ENCODE measurements at regions not wholly inside any gene's neighbourhood (a gene's known extent, or its start where the extent isn't known, plus 50 kb on each side); places are given as distances from the start of the nearest gene placed in this dataset.

DNA sequence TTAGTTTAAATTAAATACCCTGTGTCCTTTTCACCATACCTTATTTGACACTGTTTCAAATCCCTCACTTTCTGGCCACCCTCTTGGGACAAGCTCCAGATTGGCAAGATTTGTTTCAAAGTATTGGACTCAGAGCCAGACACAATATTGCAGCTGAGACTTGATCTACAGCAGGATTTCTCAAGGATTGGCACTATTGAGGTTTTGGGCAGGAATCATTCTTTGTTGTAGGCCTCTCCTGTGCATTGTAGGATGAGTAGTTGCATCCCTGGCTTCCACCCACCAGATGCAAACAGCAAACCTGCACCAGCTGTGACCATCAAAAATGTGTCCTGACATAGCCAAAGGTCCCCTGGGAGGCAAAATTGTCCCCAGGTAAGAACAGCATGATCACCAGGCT is 181.2 kb downstream of the CHD9NB start:
- TF ChIP-seq ZNF174 (tag by site-specific recombination; IDR thresholded peaks at IDR 0.05) (no peak), ZNF221 (tag by site-specific recombination; IDR thresholded peaks at IDR 0.05; ENCODE audit: borderline replicate concordance) (no peak), SP7 (tag by site-specific recombination; IDR thresholded peaks at IDR 0.05) (no peak), ZNF585B (tag by site-specific recombination; IDR thresholded peaks at IDR 0.05) (no peak), ZNF366 (tag by site-specific recombination; conservative IDR thresholded peaks at IDR 0.05) (no peak), ZNF155 (tag by site-specific recombination; IDR thresholded peaks at IDR 0.05) (no peak), ZNF621 (tag by site-specific recombination; IDR thresholded peaks at IDR 0.05) (no peak), ZBTB21 (tag by site-specific recombination; IDR thresholded peaks at IDR 0.05) (no peak)
- TF ChIP-seq, protein P1, sequence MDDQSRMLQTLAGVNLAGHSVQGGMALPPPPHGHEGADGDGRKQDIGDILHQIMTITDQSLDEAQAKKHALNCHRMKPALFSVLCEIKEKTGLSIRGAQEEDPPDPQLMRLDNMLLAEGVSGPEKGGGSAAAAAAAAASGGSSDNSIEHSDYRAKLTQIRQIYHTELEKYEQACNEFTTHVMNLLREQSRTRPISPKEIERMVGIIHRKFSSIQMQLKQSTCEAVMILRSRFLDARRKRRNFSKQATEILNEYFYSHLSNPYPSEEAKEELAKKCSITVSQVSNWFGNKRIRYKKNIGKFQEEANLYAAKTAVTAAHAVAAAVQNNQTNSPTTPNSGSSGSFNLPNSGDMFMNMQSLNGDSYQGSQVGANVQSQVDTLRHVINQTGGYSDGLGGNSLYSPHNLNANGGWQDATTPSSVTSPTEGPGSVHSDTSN (CRISPR knock-in tag; IDR thresholded peaks at IDR 0.05) = no peak
- TF ChIP-seq, protein P2, sequence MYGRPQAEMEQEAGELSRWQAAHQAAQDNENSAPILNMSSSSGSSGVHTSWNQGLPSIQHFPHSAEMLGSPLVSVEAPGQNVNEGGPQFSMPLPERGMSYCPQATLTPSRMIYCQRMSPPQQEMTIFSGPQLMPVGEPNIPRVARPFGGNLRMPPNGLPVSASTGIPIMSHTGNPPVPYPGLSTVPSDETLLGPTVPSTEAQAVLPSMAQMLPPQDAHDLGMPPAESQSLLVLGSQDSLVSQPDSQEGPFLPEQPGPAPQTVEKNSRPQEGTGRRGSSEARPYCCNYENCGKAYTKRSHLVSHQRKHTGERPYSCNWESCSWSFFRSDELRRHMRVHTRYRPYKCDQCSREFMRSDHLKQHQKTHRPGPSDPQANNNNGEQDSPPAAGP (tag by site-specific recombination; IDR thresholded peaks at IDR 0.05) = no peak
- TF ChIP-seq, protein P3, sequence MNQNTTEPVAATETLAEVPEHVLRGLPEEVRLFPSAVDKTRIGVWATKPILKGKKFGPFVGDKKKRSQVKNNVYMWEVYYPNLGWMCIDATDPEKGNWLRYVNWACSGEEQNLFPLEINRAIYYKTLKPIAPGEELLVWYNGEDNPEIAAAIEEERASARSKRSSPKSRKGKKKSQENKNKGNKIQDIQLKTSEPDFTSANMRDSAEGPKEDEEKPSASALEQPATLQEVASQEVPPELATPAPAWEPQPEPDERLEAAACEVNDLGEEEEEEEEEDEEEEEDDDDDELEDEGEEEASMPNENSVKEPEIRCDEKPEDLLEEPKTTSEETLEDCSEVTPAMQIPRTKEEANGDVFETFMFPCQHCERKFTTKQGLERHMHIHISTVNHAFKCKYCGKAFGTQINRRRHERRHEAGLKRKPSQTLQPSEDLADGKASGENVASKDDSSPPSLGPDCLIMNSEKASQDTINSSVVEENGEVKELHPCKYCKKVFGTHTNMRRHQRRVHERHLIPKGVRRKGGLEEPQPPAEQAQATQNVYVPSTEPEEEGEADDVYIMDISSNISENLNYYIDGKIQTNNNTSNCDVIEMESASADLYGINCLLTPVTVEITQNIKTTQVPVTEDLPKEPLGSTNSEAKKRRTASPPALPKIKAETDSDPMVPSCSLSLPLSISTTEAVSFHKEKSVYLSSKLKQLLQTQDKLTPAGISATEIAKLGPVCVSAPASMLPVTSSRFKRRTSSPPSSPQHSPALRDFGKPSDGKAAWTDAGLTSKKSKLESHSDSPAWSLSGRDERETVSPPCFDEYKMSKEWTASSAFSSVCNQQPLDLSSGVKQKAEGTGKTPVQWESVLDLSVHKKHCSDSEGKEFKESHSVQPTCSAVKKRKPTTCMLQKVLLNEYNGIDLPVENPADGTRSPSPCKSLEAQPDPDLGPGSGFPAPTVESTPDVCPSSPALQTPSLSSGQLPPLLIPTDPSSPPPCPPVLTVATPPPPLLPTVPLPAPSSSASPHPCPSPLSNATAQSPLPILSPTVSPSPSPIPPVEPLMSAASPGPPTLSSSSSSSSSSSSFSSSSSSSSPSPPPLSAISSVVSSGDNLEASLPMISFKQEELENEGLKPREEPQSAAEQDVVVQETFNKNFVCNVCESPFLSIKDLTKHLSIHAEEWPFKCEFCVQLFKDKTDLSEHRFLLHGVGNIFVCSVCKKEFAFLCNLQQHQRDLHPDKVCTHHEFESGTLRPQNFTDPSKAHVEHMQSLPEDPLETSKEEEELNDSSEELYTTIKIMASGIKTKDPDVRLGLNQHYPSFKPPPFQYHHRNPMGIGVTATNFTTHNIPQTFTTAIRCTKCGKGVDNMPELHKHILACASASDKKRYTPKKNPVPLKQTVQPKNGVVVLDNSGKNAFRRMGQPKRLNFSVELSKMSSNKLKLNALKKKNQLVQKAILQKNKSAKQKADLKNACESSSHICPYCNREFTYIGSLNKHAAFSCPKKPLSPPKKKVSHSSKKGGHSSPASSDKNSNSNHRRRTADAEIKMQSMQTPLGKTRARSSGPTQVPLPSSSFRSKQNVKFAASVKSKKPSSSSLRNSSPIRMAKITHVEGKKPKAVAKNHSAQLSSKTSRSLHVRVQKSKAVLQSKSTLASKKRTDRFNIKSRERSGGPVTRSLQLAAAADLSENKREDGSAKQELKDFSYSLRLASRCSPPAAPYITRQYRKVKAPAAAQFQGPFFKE (tag by site-specific recombination; IDR thresholded peaks at IDR 0.05; ENCODE audit: borderline replicate concordance) = no peak
- TF ChIP-seq, protein P4, sequence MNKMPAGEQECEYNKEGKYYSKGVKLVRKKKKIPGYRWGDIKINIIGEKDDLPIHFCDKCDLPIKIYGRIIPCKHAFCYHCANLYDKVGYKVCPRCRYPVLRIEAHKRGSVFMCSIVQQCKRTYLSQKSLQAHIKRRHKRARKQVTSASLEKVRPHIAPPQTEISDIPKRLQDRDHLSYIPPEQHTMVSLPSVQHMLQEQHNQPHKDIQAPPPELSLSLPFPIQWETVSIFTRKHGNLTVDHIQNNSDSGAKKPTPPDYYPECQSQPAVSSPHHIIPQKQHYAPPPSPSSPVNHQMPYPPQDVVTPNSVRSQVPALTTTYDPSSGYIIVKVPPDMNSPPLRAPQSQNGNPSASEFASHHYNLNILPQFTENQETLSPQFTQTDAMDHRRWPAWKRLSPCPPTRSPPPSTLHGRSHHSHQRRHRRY (tag by site-specific recombination; IDR thresholded peaks at IDR 0.05) = no peak
- TF ChIP-seq, protein P5, sequence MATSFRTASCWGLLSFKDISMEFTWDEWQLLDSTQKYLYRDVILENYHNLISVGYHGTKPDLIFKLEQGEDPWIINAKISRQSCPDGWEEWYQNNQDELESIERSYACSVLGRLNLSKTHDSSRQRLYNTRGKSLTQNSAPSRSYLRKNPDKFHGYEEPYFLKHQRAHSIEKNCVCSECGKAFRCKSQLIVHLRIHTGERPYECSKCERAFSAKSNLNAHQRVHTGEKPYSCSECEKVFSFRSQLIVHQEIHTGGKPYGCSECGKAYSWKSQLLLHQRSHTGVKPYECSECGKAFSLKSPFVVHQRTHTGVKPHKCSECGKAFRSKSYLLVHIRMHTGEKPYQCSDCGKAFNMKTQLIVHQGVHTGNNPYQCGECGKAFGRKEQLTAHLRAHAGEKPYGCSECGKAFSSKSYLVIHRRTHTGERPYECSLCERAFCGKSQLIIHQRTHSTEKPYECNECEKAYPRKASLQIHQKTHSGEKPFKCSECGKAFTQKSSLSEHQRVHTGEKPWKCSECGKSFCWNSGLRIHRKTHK (tag by site-specific recombination; IDR thresholded peaks at IDR 0.05) = no peak
- ChIA-PET CTCF (no interaction called here), POLR2A (no interaction called here)
- H3K4me1 ChIP-seq (ENCODE audit: control insufficient read depth, insufficient read depth, low read length) = no peaks in the 10 kb centered on the region
- H3K4me3 ChIP-seq (ENCODE audit: low read depth, low read length) = no peak overlapping the region
- H3K27ac ChIP-seq (ENCODE audit: extremely low read depth, low read depth, low read length) = no peak overlapping the region
- no peaks in the 10 kb centered on the region for H3K9me3 ChIP-seq (ENCODE audit: control insufficient read depth, insufficient read depth, low read depth, low read length)
- H3K36me3 ChIP-seq (ENCODE audit: control insufficient read depth in 2 of 2, insufficient read depth in 1 of 2, low read length in 2 of 2) = no peaks in the 10 kb centered on the region

DNA sequence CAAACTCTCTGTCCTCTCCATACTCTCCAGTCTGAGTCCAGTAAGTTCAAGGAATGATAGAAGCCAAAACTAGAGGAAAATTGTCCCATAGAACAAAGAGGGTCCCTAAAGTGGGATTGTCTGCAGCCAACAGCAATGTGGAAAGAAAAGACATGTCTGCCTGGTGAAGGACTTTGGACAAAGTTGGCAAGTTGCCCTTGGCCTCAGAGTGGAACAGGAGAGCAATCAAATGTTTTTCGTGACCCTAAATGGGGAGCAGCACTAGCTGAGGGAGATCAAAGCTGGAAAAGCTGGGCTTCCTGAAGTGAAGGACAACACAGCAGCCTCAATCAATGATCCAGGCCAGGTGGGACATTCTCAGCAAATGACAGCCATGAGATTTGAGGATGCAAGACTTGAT is 183.5 kb downstream of the CHD9NB start:
- H3K9me3 ChIP-seq (ENCODE audit: control insufficient read depth, insufficient read depth, low read depth, low read length) = no peaks in the 10 kb centered on the region
- ChIA-PET POLR2A (no interaction called here), CTCF (interaction anchor here (0.6 to 1.2 kb wide), 2 partner anchors 53 to 56 kb away, joined by 3 read pairs; no protein-coding TSS in a partner anchor)
- no peaks in the 10 kb centered on the region for H3K36me3 ChIP-seq (ENCODE audit: control insufficient read depth in 2 of 2, insufficient read depth in 1 of 2, low read length in 2 of 2)
- H3K27ac ChIP-seq (ENCODE audit: extremely low read depth, low read depth, low read length) = no peak overlapping the region
- no peak overlapping the region for H3K4me3 ChIP-seq (ENCODE audit: low read depth, low read length)
- no peaks in the 10 kb centered on the region for H3K4me1 ChIP-seq (ENCODE audit: control insufficient read depth, insufficient read depth, low read length)
- TF ChIP-seq SP3 (tag by site-specific recombination; IDR thresholded peaks at IDR 0.05) (no peak), ZBTB8A (tag by site-specific recombination; IDR thresholded peaks at IDR 0.05) (no peak), YY1 (tag by site-specific recombination; IDR thresholded peaks at IDR 0.05) (no peak)
- TF ChIP-seq, protein P6, sequence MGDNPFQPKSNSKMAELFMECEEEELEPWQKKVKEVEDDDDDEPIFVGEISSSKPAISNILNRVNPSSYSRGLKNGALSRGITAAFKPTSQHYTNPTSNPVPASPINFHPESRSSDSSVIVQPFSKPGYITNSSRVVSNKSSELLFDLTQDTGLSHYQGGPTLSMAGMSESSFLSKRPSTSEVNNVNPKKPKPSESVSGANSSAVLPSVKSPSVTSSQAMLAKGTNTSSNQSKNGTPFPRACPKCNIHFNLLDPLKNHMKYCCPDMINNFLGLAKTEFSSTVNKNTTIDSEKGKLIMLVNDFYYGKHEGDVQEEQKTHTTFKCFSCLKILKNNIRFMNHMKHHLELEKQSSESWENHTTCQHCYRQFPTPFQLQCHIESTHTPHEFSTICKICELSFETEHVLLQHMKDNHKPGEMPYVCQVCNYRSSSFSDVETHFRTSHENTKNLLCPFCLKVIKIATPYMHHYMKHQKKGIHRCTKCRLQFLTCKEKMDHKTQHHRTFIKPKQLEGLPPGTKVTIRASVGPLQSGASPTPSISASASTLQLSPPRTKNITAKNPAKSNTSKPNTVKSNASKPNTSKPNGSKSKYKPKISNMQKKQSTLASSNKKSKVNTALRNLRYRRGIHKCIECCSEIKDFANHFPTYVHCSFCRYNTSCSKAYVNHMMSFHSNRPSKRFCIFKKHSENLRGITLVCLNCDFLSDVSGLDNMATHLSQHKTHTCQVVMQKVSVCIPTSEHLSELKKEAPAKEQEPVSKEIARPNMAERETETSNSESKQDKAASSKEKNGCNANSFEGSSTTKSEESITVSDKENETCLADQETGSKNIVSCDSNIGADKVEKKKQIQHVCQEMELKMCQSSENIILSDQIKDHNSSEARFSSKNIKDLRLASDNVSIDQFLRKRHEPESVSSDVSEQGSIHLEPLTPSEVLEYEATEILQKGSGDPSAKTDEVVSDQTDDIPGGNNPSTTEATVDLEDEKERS (tag by site-specific recombination; IDR thresholded peaks at IDR 0.05) = no peak
- TF ChIP-seq, protein P7, sequence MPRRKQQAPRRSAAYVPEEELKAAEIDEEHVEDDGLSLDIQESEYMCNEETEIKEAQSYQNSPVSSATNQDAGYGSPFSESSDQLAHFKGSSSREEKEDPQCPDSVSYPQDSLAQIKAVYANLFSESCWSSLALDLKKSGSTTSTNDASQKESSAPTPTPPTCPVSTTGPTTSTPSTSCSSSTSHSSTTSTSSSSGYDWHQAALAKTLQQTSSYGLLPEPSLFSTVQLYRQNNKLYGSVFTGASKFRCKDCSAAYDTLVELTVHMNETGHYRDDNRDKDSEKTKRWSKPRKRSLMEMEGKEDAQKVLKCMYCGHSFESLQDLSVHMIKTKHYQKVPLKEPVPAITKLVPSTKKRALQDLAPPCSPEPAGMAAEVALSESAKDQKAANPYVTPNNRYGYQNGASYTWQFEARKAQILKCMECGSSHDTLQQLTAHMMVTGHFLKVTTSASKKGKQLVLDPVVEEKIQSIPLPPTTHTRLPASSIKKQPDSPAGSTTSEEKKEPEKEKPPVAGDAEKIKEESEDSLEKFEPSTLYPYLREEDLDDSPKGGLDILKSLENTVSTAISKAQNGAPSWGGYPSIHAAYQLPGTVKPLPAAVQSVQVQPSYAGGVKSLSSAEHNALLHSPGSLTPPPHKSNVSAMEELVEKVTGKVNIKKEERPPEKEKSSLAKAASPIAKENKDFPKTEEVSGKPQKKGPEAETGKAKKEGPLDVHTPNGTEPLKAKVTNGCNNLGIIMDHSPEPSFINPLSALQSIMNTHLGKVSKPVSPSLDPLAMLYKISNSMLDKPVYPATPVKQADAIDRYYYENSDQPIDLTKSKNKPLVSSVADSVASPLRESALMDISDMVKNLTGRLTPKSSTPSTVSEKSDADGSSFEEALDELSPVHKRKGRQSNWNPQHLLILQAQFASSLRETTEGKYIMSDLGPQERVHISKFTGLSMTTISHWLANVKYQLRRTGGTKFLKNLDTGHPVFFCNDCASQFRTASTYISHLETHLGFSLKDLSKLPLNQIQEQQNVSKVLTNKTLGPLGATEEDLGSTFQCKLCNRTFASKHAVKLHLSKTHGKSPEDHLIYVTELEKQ (tag by site-specific recombination; IDR thresholded peaks at IDR 0.05; ENCODE audit: borderline replicate concordance) = no peak

Data from HEK293 (cell line).